ENCODE measurements at regions not wholly inside any gene's neighbourhood (a gene's known extent, or its start where the extent isn't known, plus 50 kb on each side); places are given as distances from the start of the nearest gene placed in this dataset.

- peak; percentile 39 to 58 (median 51) for TF ChIP-seq CTCF (IDR thresholded peaks at IDR 0.05)
- TF ChIP-seq POLR2A (IDR thresholded peaks at IDR 0.05): no peak
- no peak for TF ChIP-seq EP300 (IDR thresholded peaks at IDR 0.05; ENCODE audit: low read depth)
Measured at GRCh38 chr10:52488606-52489485, 174.8 kb downstream of the DKK1 start.

Data from transverse colon (tissue), 3 donors.